Vagina (tissue), 2 donors: ENCODE measurements at regions not wholly inside any gene's neighbourhood (a gene's known extent, or its start where the extent isn't known, plus 50 kb on each side); places are given as distances from the start of the nearest gene placed in this dataset.

ENCODE experiments used
- DNase-seq, 2 donors: peaks; one replicate each; pipeline ENCODE4 v3.0.0-alpha.2; 2017; ENCODE audit errors: extremely low spot score in 2 of 2
- H3K27ac ChIP-seq: fragments of 200-600 bp; sonication (generic); one replicate; pipeline ENCODE4 v1.5.1; 2019
- H3K27me3 ChIP-seq: fragments of 200-600 bp; sonication (generic); one replicate; pipeline ENCODE4 v1.5.1; 2019
- H3K36me3 ChIP-seq, 2 donors: fragments of 200-600 bp; sonication (generic); one replicate each; pipeline ENCODE4 v1.5.1; 2017 to 2019
- H3K4me1 ChIP-seq: fragments of 200-600 bp; sonication (generic); one replicate; pipeline ENCODE4 v1.5.1; 2019
- H3K4me3 ChIP-seq, 2 donors: fragments of 200-600 bp; sonication (generic); 1 replicate in 1 of 2; 2 replicates in 1 of 2; pipeline ENCODE4 v1.5.1; 2016 to 2019
- H3K9me3 ChIP-seq: fragments of 200-600 bp; sonication (generic); one replicate; pipeline ENCODE4 v1.5.1; 2019
- CTCF ChIP-seq, 3 experiments: fragments of 450-650 bp in 2 of 3; fragments of 200-600 bp in 1 of 3; sonication (generic) in 1 of 3; IDR thresholded peaks; one replicate each; pipeline ENCODE4 v1.5.1; 2017 to 2019; ENCODE audit warnings: antibody characterized with exemption in 3 of 3, mild to moderate bottlenecking in 2 of 3, moderate library complexity in 2 of 3
- POLR2A ChIP-seq, 2 donors: fragments of 450-650 bp; IDR thresholded peaks; one replicate each; pipeline ENCODE4 v1.6.1; 2017; ENCODE audit warnings: antibody characterized with exemption in 2 of 2, mild to moderate bottlenecking in 2 of 2, moderate library complexity in 2 of 2
- POLR2AphosphoS5 ChIP-seq, 2 donors: sonication (generic); formaldehyde crosslinking; IDR thresholded peaks; one replicate each; pipeline ENCODE4 v1.9.0; 2017; ENCODE audit warnings: antibody characterized with exemption in 2 of 2, mild to moderate bottlenecking in 2 of 2, low read depth in 1 of 2; ENCODE audit not compliant: insufficient read depth in 1 of 2
- intact Hi-C: fragments of 100-400 bp; cut with DNase I; formaldehyde crosslinking; loops from one replicate; pipeline ENCODE4 v1.15.1; 2023

DNA sequence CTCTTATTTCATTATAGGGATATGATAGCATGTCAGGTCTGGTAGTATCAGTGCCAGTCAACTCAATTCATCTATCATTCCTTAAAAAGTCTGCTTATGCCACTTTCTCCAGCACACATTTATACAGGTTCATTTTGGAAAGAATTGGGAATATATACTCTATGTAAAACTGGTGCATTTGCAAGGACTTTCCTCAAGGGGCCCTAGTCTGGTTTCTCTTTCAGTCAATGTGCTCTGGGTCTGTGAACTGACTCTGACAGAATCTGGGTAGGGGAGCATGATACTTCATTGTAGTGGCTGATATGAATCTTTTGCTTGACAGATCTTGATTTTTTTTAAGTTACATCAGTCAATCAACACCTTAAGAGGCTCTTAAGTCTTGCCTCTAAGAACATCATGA, 313.9 kb downstream of the HTR1A start:
- no peak for DNase-seq
- TF ChIP-seq POLR2AphosphoS5 (IDR thresholded peaks at IDR 0.05; ENCODE audit: insufficient read depth in 1 of 2, low read depth in 1 of 2) (no peak), POLR2A (IDR thresholded peaks at IDR 0.05) (no peak), CTCF (IDR thresholded peaks at IDR 0.05) (no peak)
- intact Hi-C loops: no loop called here
- Histone ChIP-seq H3K4me1 (no peaks in the 10 kb centered on the region), H3K27ac (no peak overlapping the region), H3K9me3 (no peaks in the 10 kb centered on the region), H3K36me3 (no peaks in the 10 kb centered on the region), H3K27me3 (no peaks in the 10 kb centered on the region), H3K4me3 (no peak overlapping the region)

DNA sequence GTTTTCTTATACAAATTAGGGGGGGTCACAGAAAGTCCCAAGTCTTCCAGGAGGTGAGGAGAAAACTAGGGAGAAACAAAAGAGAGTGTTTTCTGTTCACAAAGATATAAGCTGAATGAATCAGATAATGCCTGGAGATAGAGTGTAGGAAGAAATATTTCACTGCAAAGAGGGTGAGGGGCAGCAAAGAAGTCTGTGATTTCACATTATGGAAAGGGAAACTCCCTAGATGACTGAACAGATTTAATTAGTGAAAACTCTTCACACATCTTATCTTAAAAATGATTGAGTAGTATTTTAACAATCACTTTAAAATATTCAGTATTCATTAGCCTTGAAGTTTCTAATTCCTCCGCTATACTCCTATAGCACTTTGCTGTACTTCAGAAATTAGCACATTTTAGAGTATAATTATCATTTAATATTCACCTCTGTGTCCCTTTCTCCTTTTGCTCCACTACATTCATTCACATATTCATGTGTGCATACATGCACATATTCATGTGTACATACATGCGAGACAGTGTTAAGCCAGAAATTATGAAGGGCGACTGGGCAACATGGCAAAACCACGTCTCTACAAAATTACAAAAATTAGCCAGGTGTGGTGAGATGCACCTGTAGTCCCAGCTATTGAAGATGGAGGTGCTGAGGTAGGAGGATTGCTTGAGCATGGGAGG, 332.2 kb downstream of the HTR1A start:
- Histone ChIP-seq H3K4me3 (no peak overlapping the region), H3K27ac (no peak overlapping the region), H3K4me1 (no peaks in the 10 kb centered on the region), H3K27me3 (no peaks in the 10 kb centered on the region), H3K36me3 (no peaks in the 10 kb centered on the region), H3K9me3 (no peaks in the 10 kb centered on the region)
- no peak for DNase-seq
- intact Hi-C loops: no loop called here
- TF ChIP-seq POLR2A (IDR thresholded peaks at IDR 0.05) (no peak), POLR2AphosphoS5 (IDR thresholded peaks at IDR 0.05; ENCODE audit: insufficient read depth in 1 of 2, low read depth in 1 of 2) (no peak), CTCF (IDR thresholded peaks at IDR 0.05) (no peak)

- TF ChIP-seq CTCF (IDR thresholded peaks at IDR 0.05): no peak
- TF ChIP-seq POLR2A (IDR thresholded peaks at IDR 0.05): no peak
- no peak for TF ChIP-seq POLR2AphosphoS5 (IDR thresholded peaks at IDR 0.05; ENCODE audit: insufficient read depth in 1 of 2, low read depth in 1 of 2)
- Histone ChIP-seq H3K36me3 (no peaks in the 10 kb centered on the region), H3K27me3 (no peaks in the 10 kb centered on the region), H3K4me1 (no peaks in the 10 kb centered on the region), H3K27ac (no peak overlapping the region), H3K4me3 (no peak overlapping the region), H3K9me3 (no peaks in the 10 kb centered on the region)
- DNase-seq: no peak
- intact Hi-C loops: no loop called here
Observed at GRCh38 chr5:63613442-63613841, 348.8 kb downstream of the HTR1A start.

DNA sequence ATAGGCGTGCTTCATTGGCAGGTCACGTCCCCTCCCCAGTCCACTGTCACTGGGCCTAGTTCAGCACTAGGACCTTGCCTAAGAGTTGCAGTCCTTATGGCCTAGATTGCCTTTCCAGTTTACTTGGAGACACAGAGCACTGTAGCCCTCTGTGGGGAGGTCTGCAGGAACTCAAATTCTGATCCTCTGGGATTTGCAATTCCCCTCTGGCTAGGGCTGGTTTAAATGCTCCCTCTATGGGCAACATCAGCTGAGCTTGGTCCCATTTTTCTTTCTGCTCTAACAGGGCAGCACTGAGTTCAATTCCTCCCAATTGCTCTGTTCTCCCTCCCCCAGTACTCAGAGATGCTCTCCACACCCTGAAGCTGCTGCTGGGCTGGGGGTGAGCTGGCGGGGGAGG, 358.2 kb downstream of the HTR1A start:
- TF ChIP-seq CTCF (IDR thresholded peaks at IDR 0.05): no peak
- TF ChIP-seq POLR2AphosphoS5 (IDR thresholded peaks at IDR 0.05; ENCODE audit: insufficient read depth in 1 of 2, low read depth in 1 of 2): no peak
- no peak for TF ChIP-seq POLR2A (IDR thresholded peaks at IDR 0.05)
- Histone ChIP-seq H3K9me3 (no peaks in the 10 kb centered on the region), H3K36me3 (no peaks in the 10 kb centered on the region), H3K4me1 (no peaks in the 10 kb centered on the region), H3K27ac (no peak overlapping the region), H3K4me3 (no peak overlapping the region), H3K27me3 (no peaks in the 10 kb centered on the region)
- no peak for DNase-seq
- intact Hi-C loops: no loop called here

GRCh38 chr5:63602971-63603370, 359.3 kb downstream of the HTR1A start:
- intact Hi-C loops: no loop called here
- Histone ChIP-seq H3K4me1 (no peaks in the 10 kb centered on the region), H3K9me3 (no peaks in the 10 kb centered on the region), H3K27ac (no peak overlapping the region), H3K4me3 (no peak overlapping the region), H3K36me3 (no peaks in the 10 kb centered on the region), H3K27me3 (no peaks in the 10 kb centered on the region)
- TF ChIP-seq CTCF (IDR thresholded peaks at IDR 0.05) (no peak), POLR2A (IDR thresholded peaks at IDR 0.05) (no peak)
- DNase-seq: no peak
